ENCODE measurements at regions not wholly inside any gene's neighbourhood (a gene's known extent, or its start where the extent isn't known, plus 50 kb on each side); places are given as distances from the start of the nearest gene placed in this dataset.

DNA sequence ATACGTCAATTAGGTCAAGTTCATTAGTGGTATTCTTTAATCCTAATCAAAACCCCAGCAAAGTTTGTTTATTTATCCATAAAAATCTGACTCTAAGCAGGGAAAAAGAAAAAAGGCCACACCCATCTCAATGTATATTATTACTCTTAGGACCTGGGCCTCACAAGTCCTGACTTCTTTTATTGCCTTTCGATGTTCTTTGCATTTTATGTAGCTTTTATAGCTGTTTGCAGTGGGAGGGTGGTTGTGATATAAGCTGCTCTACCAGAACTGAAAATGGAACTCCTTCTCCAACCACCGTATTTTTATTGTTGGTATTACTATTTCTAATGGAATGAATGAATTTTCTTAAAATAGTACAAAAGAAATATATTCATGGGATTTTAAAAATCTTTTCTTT lies 163.3 kb upstream of the FAM47C start:
- H3K4me3 ChIP-seq (ENCODE audit: low read depth in 1 of 5, low read length in 5 of 5), result no peak overlapping the region
- H3K9ac ChIP-seq (ENCODE audit: low read length in 5 of 5), result no peak overlapping the region
- H3K4me1 ChIP-seq (ENCODE audit: control insufficient read depth in 5 of 5, insufficient read depth in 5 of 5, low read length in 5 of 5), result no peaks in the 10 kb centered on the region
- H3K36me3 ChIP-seq (ENCODE audit: control insufficient read depth in 5 of 5, insufficient read depth in 5 of 5, low read length in 5 of 5), result no peaks in the 10 kb centered on the region
- H3K9me3 ChIP-seq (ENCODE audit: control insufficient read depth in 5 of 5, low read length in 5 of 5), result no peaks in the 10 kb centered on the region
- no peak overlapping the region for H3K27ac ChIP-seq (ENCODE audit: low read depth, low read length)
- H3K27me3 ChIP-seq (ENCODE audit: control insufficient read depth in 5 of 5, insufficient read depth in 4 of 5, low read length in 5 of 5), result peaks cover 0 to 4% (median 0%) of the 10 kb centered on the region in 5 donors

DNA sequence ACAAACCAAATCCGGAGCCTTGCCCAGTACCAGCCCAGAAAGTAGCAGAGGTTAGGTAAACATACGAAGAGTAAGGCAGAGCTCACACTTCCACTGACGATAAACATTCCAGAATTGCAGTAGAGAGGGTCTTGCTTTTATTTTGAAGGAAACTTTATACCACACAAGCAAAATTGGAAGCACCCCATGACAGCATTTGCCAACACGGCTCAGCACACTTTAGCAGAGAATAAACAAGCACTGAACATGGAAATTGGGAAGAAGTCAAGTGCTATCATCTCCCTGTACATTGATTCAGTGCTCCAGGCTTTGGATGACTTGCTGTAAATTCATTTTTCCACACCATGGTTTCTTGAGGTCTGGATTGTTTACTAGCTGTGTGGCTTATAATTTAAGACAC lies 160.7 kb upstream of the FAM47C start:
- peaks cover 0 to 4% (median 0%) of the 10 kb centered on the region in 5 donors for H3K27me3 ChIP-seq (ENCODE audit: control insufficient read depth in 5 of 5, insufficient read depth in 4 of 5, low read length in 5 of 5)
- H3K36me3 ChIP-seq (ENCODE audit: control insufficient read depth in 5 of 5, insufficient read depth in 5 of 5, low read length in 5 of 5), result no peaks in the 10 kb centered on the region
- H3K9me3 ChIP-seq (ENCODE audit: control insufficient read depth in 5 of 5, low read length in 5 of 5), result no peaks in the 10 kb centered on the region
- H3K9ac ChIP-seq (ENCODE audit: low read length in 5 of 5), result no peak overlapping the region
- H3K4me3 ChIP-seq (ENCODE audit: low read depth in 1 of 5, low read length in 5 of 5), result no peak overlapping the region
- no peak overlapping the region for H3K27ac ChIP-seq (ENCODE audit: low read depth, low read length)
- H3K4me1 ChIP-seq (ENCODE audit: control insufficient read depth in 5 of 5, insufficient read depth in 5 of 5, low read length in 5 of 5), result no peaks in the 10 kb centered on the region

GRCh38 chrX:36849407-36849806 lies 158.8 kb upstream of the FAM47C start:
- no peaks in the 10 kb centered on the region for H3K4me1 ChIP-seq (ENCODE audit: control insufficient read depth in 5 of 5, insufficient read depth in 5 of 5, low read length in 5 of 5)
- H3K4me3 ChIP-seq (ENCODE audit: low read depth in 1 of 5, low read length in 5 of 5), result no peak overlapping the region
- H3K9me3 ChIP-seq (ENCODE audit: control insufficient read depth in 5 of 5, low read length in 5 of 5), result no peaks in the 10 kb centered on the region
- H3K27me3 ChIP-seq (ENCODE audit: control insufficient read depth in 5 of 5, insufficient read depth in 4 of 5, low read length in 5 of 5), result peaks cover 0 to 4% (median 0%) of the 10 kb centered on the region in 5 donors
- no peak overlapping the region for H3K9ac ChIP-seq (ENCODE audit: low read length in 5 of 5)
- H3K27ac ChIP-seq (ENCODE audit: low read depth, low read length), result no peak overlapping the region
- no peaks in the 10 kb centered on the region for H3K36me3 ChIP-seq (ENCODE audit: control insufficient read depth in 5 of 5, insufficient read depth in 5 of 5, low read length in 5 of 5)

- H3K27ac ChIP-seq (ENCODE audit: low read depth, low read length), result no peak overlapping the region
- H3K9ac ChIP-seq (ENCODE audit: low read length in 5 of 5), result no peak overlapping the region
- peaks cover 0 to 13% (median 4%) of the 10 kb centered on the region in 5 donors for H3K4me1 ChIP-seq (ENCODE audit: control insufficient read depth in 5 of 5, insufficient read depth in 5 of 5, low read length in 5 of 5)
Observed at GRCh38 chrX:36856849-36857248, 151.3 kb upstream of the FAM47C start.

GRCh38 chrX:36859231-36859630 lies 148.9 kb upstream of the FAM47C start:
- Histone ChIP-seq H3K9me3 (ENCODE audit: control insufficient read depth in 5 of 5, low read length in 5 of 5) (no peaks in the 10 kb centered on the region), H3K4me3 (ENCODE audit: low read depth in 1 of 5, low read length in 5 of 5) (no peak overlapping the region), H3K36me3 (ENCODE audit: control insufficient read depth in 5 of 5, insufficient read depth in 5 of 5, low read length in 5 of 5) (no peaks in the 10 kb centered on the region), H3K9ac (ENCODE audit: low read length in 5 of 5) (no peak overlapping the region), H3K27me3 (ENCODE audit: control insufficient read depth in 5 of 5, insufficient read depth in 4 of 5, low read length in 5 of 5) (peaks cover 0 to 10% (median 4%) of the 10 kb centered on the region in 5 donors), H3K27ac (ENCODE audit: low read depth, low read length) (no peak overlapping the region), H3K4me1 (ENCODE audit: control insufficient read depth in 5 of 5, insufficient read depth in 5 of 5, low read length in 5 of 5) (peaks cover 0 to 15% (median 4%) of the 10 kb centered on the region in 5 donors)

More at GRCh38 chrX:36856849-36857248, 151.3 kb upstream of the FAM47C start:
- no peaks in the 10 kb centered on the region for H3K9me3 ChIP-seq (ENCODE audit: control insufficient read depth in 5 of 5, low read length in 5 of 5)
- H3K36me3 ChIP-seq (ENCODE audit: control insufficient read depth in 5 of 5, insufficient read depth in 5 of 5, low read length in 5 of 5), result no peaks in the 10 kb centered on the region
- peaks cover 0 to 10% (median 4%) of the 10 kb centered on the region in 5 donors for H3K27me3 ChIP-seq (ENCODE audit: control insufficient read depth in 5 of 5, insufficient read depth in 4 of 5, low read length in 5 of 5)
- no peak overlapping the region for H3K4me3 ChIP-seq (ENCODE audit: low read depth in 1 of 5, low read length in 5 of 5)

- Histone ChIP-seq H3K9me3 (ENCODE audit: control insufficient read depth in 5 of 5, low read length in 5 of 5) (no peaks in the 10 kb centered on the region), H3K36me3 (ENCODE audit: control insufficient read depth in 5 of 5, insufficient read depth in 5 of 5, low read length in 5 of 5) (no peaks in the 10 kb centered on the region), H3K9ac (ENCODE audit: low read length in 5 of 5) (no peak overlapping the region), H3K27me3 (ENCODE audit: control insufficient read depth in 5 of 5, insufficient read depth in 4 of 5, low read length in 5 of 5) (peaks cover 0 to 7% (median 2%) of the 10 kb centered on the region in 5 donors), H3K4me3 (ENCODE audit: low read depth in 1 of 5, low read length in 5 of 5) (no peak overlapping the region), H3K27ac (ENCODE audit: low read depth, low read length) (no peak overlapping the region), H3K4me1 (ENCODE audit: control insufficient read depth in 5 of 5, insufficient read depth in 5 of 5, low read length in 5 of 5) (peaks cover 0 to 12% (median 0%) of the 10 kb centered on the region in 5 donors)
Observed at GRCh38 chrX:36861601-36862000, 146.6 kb upstream of the FAM47C start.

- Histone ChIP-seq H3K36me3 (ENCODE audit: control insufficient read depth in 5 of 5, insufficient read depth in 5 of 5, low read length in 5 of 5) (no peaks in the 10 kb centered on the region), H3K27me3 (ENCODE audit: control insufficient read depth in 5 of 5, insufficient read depth in 4 of 5, low read length in 5 of 5) (peaks cover 0 to 2% (median 2%) of the 10 kb centered on the region in 5 donors), H3K27ac (ENCODE audit: low read depth, low read length) (no peak overlapping the region)
Observed at GRCh38 chrX:36867143-36867542, 141.0 kb upstream of the FAM47C start.

DNA sequence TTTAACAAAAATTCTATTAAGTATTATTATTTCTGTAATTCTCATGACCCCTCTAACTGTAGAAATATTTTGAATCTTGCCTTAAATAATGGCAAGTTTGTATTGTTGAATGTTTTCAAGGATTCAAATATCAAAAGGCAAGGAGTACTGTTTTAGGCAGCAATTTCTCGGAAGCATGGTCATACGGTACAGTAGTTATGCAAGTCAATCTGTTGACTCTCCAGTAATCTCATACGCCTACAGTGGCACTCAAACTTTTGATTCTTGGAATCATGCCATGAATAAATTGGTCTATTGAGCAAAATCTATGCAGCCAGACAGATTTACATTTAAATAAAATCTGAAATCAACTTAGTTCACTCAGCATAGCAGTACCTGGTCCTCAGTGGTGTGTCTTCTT lies 139.6 kb upstream of the FAM47C start:
- H3K9ac ChIP-seq (ENCODE audit: low read length in 5 of 5), result no peak overlapping the region
- H3K36me3 ChIP-seq (ENCODE audit: control insufficient read depth in 5 of 5, insufficient read depth in 5 of 5, low read length in 5 of 5), result no peaks in the 10 kb centered on the region
- H3K9me3 ChIP-seq (ENCODE audit: control insufficient read depth in 5 of 5, low read length in 5 of 5), result no peaks in the 10 kb centered on the region
- H3K4me3 ChIP-seq (ENCODE audit: low read depth in 1 of 5, low read length in 5 of 5), result no peak overlapping the region
- peaks cover 0 to 7% (median 2%) of the 10 kb centered on the region in 5 donors for H3K27me3 ChIP-seq (ENCODE audit: control insufficient read depth in 5 of 5, insufficient read depth in 4 of 5, low read length in 5 of 5)
- H3K27ac ChIP-seq (ENCODE audit: low read depth, low read length), result no peak overlapping the region
- H3K4me1 ChIP-seq (ENCODE audit: control insufficient read depth in 5 of 5, insufficient read depth in 5 of 5, low read length in 5 of 5), result no peaks in the 10 kb centered on the region

More at GRCh38 chrX:36867143-36867542, 141.0 kb upstream of the FAM47C start:
- no peaks in the 10 kb centered on the region for H3K9me3 ChIP-seq (ENCODE audit: control insufficient read depth in 5 of 5, low read length in 5 of 5)
- no peak overlapping the region for H3K4me3 ChIP-seq (ENCODE audit: low read depth in 1 of 5, low read length in 5 of 5)
- H3K9ac ChIP-seq (ENCODE audit: low read length in 5 of 5), result no peak overlapping the region
- H3K4me1 ChIP-seq (ENCODE audit: control insufficient read depth in 5 of 5, insufficient read depth in 5 of 5, low read length in 5 of 5), result no peaks in the 10 kb centered on the region

GRCh38 chrX:36869457-36869856 lies 138.7 kb upstream of the FAM47C start:
- Histone ChIP-seq H3K4me1 (ENCODE audit: control insufficient read depth in 5 of 5, insufficient read depth in 5 of 5, low read length in 5 of 5) (no peaks in the 10 kb centered on the region), H3K4me3 (ENCODE audit: low read depth in 1 of 5, low read length in 5 of 5) (no peak overlapping the region), H3K9ac (ENCODE audit: low read length in 5 of 5) (no peak overlapping the region), H3K36me3 (ENCODE audit: control insufficient read depth in 5 of 5, insufficient read depth in 5 of 5, low read length in 5 of 5) (no peaks in the 10 kb centered on the region), H3K27me3 (ENCODE audit: control insufficient read depth in 5 of 5, insufficient read depth in 4 of 5, low read length in 5 of 5) (peaks cover 0 to 7% (median 2%) of the 10 kb centered on the region in 5 donors), H3K27ac (ENCODE audit: low read depth, low read length) (no peak overlapping the region), H3K9me3 (ENCODE audit: control insufficient read depth in 5 of 5, low read length in 5 of 5) (no peaks in the 10 kb centered on the region)

- Histone ChIP-seq H3K36me3 (ENCODE audit: control insufficient read depth in 5 of 5, insufficient read depth in 5 of 5, low read length in 5 of 5) (no peaks in the 10 kb centered on the region), H3K4me3 (ENCODE audit: low read depth in 1 of 5, low read length in 5 of 5) (no peak overlapping the region), H3K27ac (ENCODE audit: low read depth, low read length) (no peak overlapping the region), H3K9me3 (ENCODE audit: control insufficient read depth in 5 of 5, low read length in 5 of 5) (no peaks in the 10 kb centered on the region), H3K4me1 (ENCODE audit: control insufficient read depth in 5 of 5, insufficient read depth in 5 of 5, low read length in 5 of 5) (no peaks in the 10 kb centered on the region), H3K9ac (ENCODE audit: low read length in 5 of 5) (no peak overlapping the region), H3K27me3 (ENCODE audit: control insufficient read depth in 5 of 5, insufficient read depth in 4 of 5, low read length in 5 of 5) (peaks cover 0 to 6% (median 4%) of the 10 kb centered on the region in 5 donors)
Observed at GRCh38 chrX:36897690-36898089, 110.5 kb upstream of the FAM47C start.

DNA sequence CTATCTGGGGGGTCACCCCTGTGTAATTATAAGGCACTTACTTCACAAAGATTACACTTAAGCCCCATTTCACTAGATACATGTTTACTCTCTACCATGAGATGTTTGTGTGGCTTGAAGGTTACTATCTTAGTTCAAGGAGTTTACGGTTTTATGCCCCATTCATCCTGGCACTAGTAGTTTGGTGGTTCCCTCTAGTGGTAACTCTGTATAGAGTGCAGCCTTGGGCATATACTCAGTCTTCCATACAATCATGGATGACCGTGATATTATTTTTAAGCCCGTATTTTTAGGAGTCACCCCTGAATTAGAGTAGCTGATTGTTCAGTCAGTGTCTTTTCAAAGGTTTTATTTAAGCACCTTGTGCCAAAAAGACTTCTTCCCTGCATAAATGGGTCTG lies 109.9 kb upstream of the FAM47C start:
- no peaks in the 10 kb centered on the region for H3K36me3 ChIP-seq (ENCODE audit: control insufficient read depth in 5 of 5, insufficient read depth in 5 of 5, low read length in 5 of 5)
- H3K27ac ChIP-seq (ENCODE audit: low read depth, low read length), result no peak overlapping the region

More for the DNA sequence above, 109.9 kb upstream of the FAM47C start:
- peaks cover 0 to 6% (median 4%) of the 10 kb centered on the region in 5 donors for H3K27me3 ChIP-seq (ENCODE audit: control insufficient read depth in 5 of 5, insufficient read depth in 4 of 5, low read length in 5 of 5)
- no peaks in the 10 kb centered on the region for H3K4me1 ChIP-seq (ENCODE audit: control insufficient read depth in 5 of 5, insufficient read depth in 5 of 5, low read length in 5 of 5)
- no peak overlapping the region for H3K4me3 ChIP-seq (ENCODE audit: low read depth in 1 of 5, low read length in 5 of 5)
- H3K9ac ChIP-seq (ENCODE audit: low read length in 5 of 5), result no peak overlapping the region
- H3K9me3 ChIP-seq (ENCODE audit: control insufficient read depth in 5 of 5, low read length in 5 of 5), result no peaks in the 10 kb centered on the region
